Smooth muscle cell (in vitro differentiated cells): ENCODE measurements at regions not wholly inside any gene's neighbourhood (a gene's known extent, or its start where the extent isn't known, plus 50 kb on each side); places are given as distances from the start of the nearest gene placed in this dataset.

Source experiments
- DNase-seq: peaks from one replicate; lab custom pipeline; 2025; ENCODE audit not compliant: unreplicated experiment; lab: John Stamatoyannopoulos, UW
- H2AFZ ChIP-seq: fragments of 200-600 bp; sonication (generic); 2 replicates; pipeline ENCODE4 v1.6.0; 2016; ENCODE audit warnings: antibody characterized with exemption, low read depth, mild to moderate bottlenecking
- H3F3A ChIP-seq: fragments of 200-600 bp; sonication (generic); 2 replicates; pipeline ENCODE4 v1.6.0; 2017; ENCODE audit warnings: antibody characterized with exemption, low read depth
- H3K27ac ChIP-seq: fragments of 200-600 bp; sonication (generic); 2 replicates; pipeline ENCODE4 v1.5.1; 2016; ENCODE audit warnings: low read depth, mild to moderate bottlenecking
- H3K27me3 ChIP-seq: fragments of 200-600 bp; sonication (generic); 2 replicates; pipeline ENCODE4 v1.6.1; 2016; ENCODE audit warnings: low read depth, mild to moderate bottlenecking
- H3K36me3 ChIP-seq: fragments of 200-600 bp; sonication (generic); 2 replicates; pipeline ENCODE4 v1.5.1; 2016; ENCODE audit warnings: low read depth
- H3K4me1 ChIP-seq: fragments of 200-600 bp; sonication (generic); 2 replicates; pipeline ENCODE4 v1.5.1; 2016; ENCODE audit warnings: low read depth
- H3K4me2 ChIP-seq: fragments of 200-600 bp; sonication (generic); 2 replicates; pipeline ENCODE4 v1.6.0; 2016; ENCODE audit warnings: mild to moderate bottlenecking
- H3K4me3 ChIP-seq: fragments of 200-600 bp; sonication (generic); 2 replicates; pipeline ENCODE4 v1.5.1; 2016; ENCODE audit warnings: mild to moderate bottlenecking
- H3K79me2 ChIP-seq: fragments of 200-600 bp; sonication (generic); 2 replicates; pipeline ENCODE4 v1.6.0; 2016; ENCODE audit warnings: low read depth, mild to moderate bottlenecking
- H3K9ac ChIP-seq: fragments of 200-600 bp; sonication (generic); 2 replicates; pipeline ENCODE4 v1.6.0; 2016; ENCODE audit warnings: low read depth
- H3K9me3 ChIP-seq: fragments of 200-600 bp; sonication (generic); replicated peaks from 2 replicates; pipeline ENCODE4 v1.5.1; 2016; ENCODE audit warnings: low read depth
- H4K20me1 ChIP-seq: fragments of 200-600 bp; sonication (generic); 2 replicates; pipeline ENCODE4 v1.6.0; 2016; ENCODE audit warnings: low read depth
- WGBS: methylation state at CpG from one replicate; pipeline ENCODE4 v1.1.7; 2016; ENCODE audit warnings: low lambda C conversion rate; 5-methylcytosine and 5-hydroxymethylcytosine counted together
- TF ChIP-seq, protein P1 (sequence below): fragments of 200-600 bp; sonication (generic); IDR thresholded peaks from 2 replicates; pipeline ENCODE4 v1.5.1; 2017; ENCODE audit warnings: borderline replicate concordance, mild to moderate bottlenecking, antibody characterized with exemption; ENCODE audit not compliant: insufficient read depth, poor library complexity, severe bottlenecking

GRCh38 chr7:27459731-27460053 is 203.0 kb downstream of the HIBADH start:
- Histone ChIP-seq H3K4me1 (no peaks in the 10 kb centered on the region), H3K79me2 (no peaks in the 10 kb centered on the region), H3K36me3 (no peaks in the 10 kb centered on the region), H3K4me2 (no peak overlapping the region), H3K27me3 (no peaks in the 10 kb centered on the region), H3K27ac (no peak overlapping the region), H3K9ac (no peak overlapping the region), H3K9me3 (no peaks in the 10 kb centered on the region), H3F3A (no peaks in the 10 kb centered on the region), H3K4me3 (no peak overlapping the region), H2AFZ (no peak overlapping the region), H4K20me1 (no peaks in the 10 kb centered on the region)
- WGBS, result 90% methylated on average over 2 of the region's 2 CpGs
- DNase-seq, result no peak
- TF ChIP-seq, protein P1, sequence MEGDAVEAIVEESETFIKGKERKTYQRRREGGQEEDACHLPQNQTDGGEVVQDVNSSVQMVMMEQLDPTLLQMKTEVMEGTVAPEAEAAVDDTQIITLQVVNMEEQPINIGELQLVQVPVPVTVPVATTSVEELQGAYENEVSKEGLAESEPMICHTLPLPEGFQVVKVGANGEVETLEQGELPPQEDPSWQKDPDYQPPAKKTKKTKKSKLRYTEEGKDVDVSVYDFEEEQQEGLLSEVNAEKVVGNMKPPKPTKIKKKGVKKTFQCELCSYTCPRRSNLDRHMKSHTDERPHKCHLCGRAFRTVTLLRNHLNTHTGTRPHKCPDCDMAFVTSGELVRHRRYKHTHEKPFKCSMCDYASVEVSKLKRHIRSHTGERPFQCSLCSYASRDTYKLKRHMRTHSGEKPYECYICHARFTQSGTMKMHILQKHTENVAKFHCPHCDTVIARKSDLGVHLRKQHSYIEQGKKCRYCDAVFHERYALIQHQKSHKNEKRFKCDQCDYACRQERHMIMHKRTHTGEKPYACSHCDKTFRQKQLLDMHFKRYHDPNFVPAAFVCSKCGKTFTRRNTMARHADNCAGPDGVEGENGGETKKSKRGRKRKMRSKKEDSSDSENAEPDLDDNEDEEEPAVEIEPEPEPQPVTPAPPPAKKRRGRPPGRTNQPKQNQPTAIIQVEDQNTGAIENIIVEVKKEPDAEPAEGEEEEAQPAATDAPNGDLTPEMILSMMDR, result no peak

- Histone ChIP-seq H3K4me3 (no peak overlapping the region), H3F3A (no peaks in the 10 kb centered on the region), H3K4me2 (no peak overlapping the region), H3K79me2 (no peaks in the 10 kb centered on the region), H2AFZ (no peak overlapping the region), H3K9me3 (no peaks in the 10 kb centered on the region), H3K27ac (no peak overlapping the region), H3K36me3 (no peaks in the 10 kb centered on the region), H3K4me1 (no peaks in the 10 kb centered on the region), H3K9ac (no peak overlapping the region), H3K27me3 (no peaks in the 10 kb centered on the region), H4K20me1 (no peaks in the 10 kb centered on the region)
- 66% methylated on average over 8 of the region's 8 CpGs for WGBS
- DNase-seq, result no peak
- TF ChIP-seq, protein P1, result no peak
Measured at GRCh38 chr7:27462575-27463270, 200.0 kb downstream of the HIBADH start.

GRCh38 chr7:27464970-27465369 is 197.7 kb downstream of the HIBADH start:
- no peak overlapping the region for H3K4me3 ChIP-seq
- no peaks in the 10 kb centered on the region for H3K9me3 ChIP-seq
- no peak overlapping the region for H3K9ac ChIP-seq
- H3K79me2 ChIP-seq, result no peaks in the 10 kb centered on the region
- H3K4me2 ChIP-seq, result no peak overlapping the region
- 93% methylated on average over 2 of the region's 2 CpGs for WGBS
- no peaks in the 10 kb centered on the region for H3F3A ChIP-seq
- no peaks in the 10 kb centered on the region for H3K27me3 ChIP-seq
- H3K4me1 ChIP-seq, result no peaks in the 10 kb centered on the region
- no peaks in the 10 kb centered on the region for H3K36me3 ChIP-seq
- H3K27ac ChIP-seq, result no peak overlapping the region
- no peak for DNase-seq
- no peak overlapping the region for H2AFZ ChIP-seq
- H4K20me1 ChIP-seq, result no peaks in the 10 kb centered on the region
- TF ChIP-seq, protein P1, result no peak

- no peaks in the 10 kb centered on the region for H3K36me3 ChIP-seq
- no peaks in the 10 kb centered on the region for H4K20me1 ChIP-seq
- H3K27ac ChIP-seq, result no peak overlapping the region
- WGBS, result 64% methylated on average over 5 of the region's 5 CpGs
- H3K9me3 ChIP-seq, result no peaks in the 10 kb centered on the region
- no peaks in the 10 kb centered on the region for H3K4me1 ChIP-seq
- TF ChIP-seq, protein P1, result no peak
- no peaks in the 10 kb centered on the region for H3K79me2 ChIP-seq
- H3F3A ChIP-seq, result no peaks in the 10 kb centered on the region
- H2AFZ ChIP-seq, result no peak overlapping the region
- H3K27me3 ChIP-seq, result no peaks in the 10 kb centered on the region
- H3K9ac ChIP-seq, result no peak overlapping the region
- H3K4me3 ChIP-seq, result no peak overlapping the region
- DNase-seq, result no peak
- no peak overlapping the region for H3K4me2 ChIP-seq
Measured at GRCh38 chr7:27466703-27467102, 196.0 kb downstream of the HIBADH start.
